GM18517 (cell line): ENCODE measurements at regions not wholly inside any gene's neighbourhood (a gene's known extent, or its start where the extent isn't known, plus 50 kb on each side); places are given as distances from the start of the nearest gene placed in this dataset.
A peak's percentile ranks its signal among the peaks of the same experiment; 100 is the strongest.

Experiments
- ATAC-seq: cut with Tn5 transposase; IDR thresholded peaks from one replicate; pipeline ENCODE4 v1.9.1; 2021; ENCODE audit warnings: mild to moderate bottlenecking, moderate library complexity; ENCODE audit not compliant: unreplicated experiment

- ATAC-seq = no peak
Observed at GRCh38 chr13:103325672-103326071, 259.5 kb upstream of the SLC10A2 start.

- ATAC-seq = no peak
Observed at GRCh38 chr13:103324641-103325040, 258.4 kb upstream of the SLC10A2 start.

- no peak for ATAC-seq
Observed at GRCh38 chr13:103315711-103316110, 249.5 kb upstream of the SLC10A2 start.

GRCh38 chr13:103312467-103312866 lies 246.2 kb upstream of the SLC10A2 start:
- ATAC-seq = no peak

- ATAC-seq = no peak
Observed at GRCh38 chr13:103308667-103309066, 242.4 kb upstream of the SLC10A2 start.

GRCh38 chr13:103306163-103306562 lies 239.9 kb upstream of the SLC10A2 start:
- no peak for ATAC-seq

GRCh38 chr13:103303078-103303651 lies 236.9 kb upstream of the SLC10A2 start:
- ATAC-seq = no peak

- ATAC-seq = no peak
Observed at GRCh38 chr13:103302676-103303075, 236.5 kb upstream of the SLC10A2 start.

GRCh38 chr13:103299079-103299478 lies 232.9 kb upstream of the SLC10A2 start:
- no peak for ATAC-seq

GRCh38 chr13:103297083-103297482 lies 230.9 kb upstream of the SLC10A2 start:
- ATAC-seq = no peak

- peak; percentile 65 for ATAC-seq
Observed at GRCh38 chr13:103291798-103292572, 225.8 kb upstream of the SLC10A2 start.

GRCh38 chr13:103291226-103291625 lies 225.0 kb upstream of the SLC10A2 start:
- ATAC-seq = no peak

GRCh38 chr13:103289681-103290080 lies 223.5 kb upstream of the SLC10A2 start:
- ATAC-seq = no peak

- no peak for ATAC-seq
Observed at GRCh38 chr13:103288114-103288513, 221.9 kb upstream of the SLC10A2 start.

- no peak for ATAC-seq
Observed at GRCh38 chr13:103287659-103288058, 221.4 kb upstream of the SLC10A2 start.

GRCh38 chr13:103284466-103284865 lies 218.2 kb upstream of the SLC10A2 start:
- ATAC-seq = no peak

- ATAC-seq = peak; percentile 3
Observed at GRCh38 chr13:103283451-103283820, 217.2 kb upstream of the SLC10A2 start.

GRCh38 chr13:103282571-103283450 lies 216.6 kb upstream of the SLC10A2 start:
- ATAC-seq = peak; percentile 37

GRCh38 chr13:103277959-103278694 lies 211.9 kb upstream of the SLC10A2 start:
- ATAC-seq = no peak

GRCh38 chr13:103276775-103277498 lies 210.7 kb upstream of the SLC10A2 start:
- ATAC-seq = peak; percentile 96
